SIG-M5 treated with dmso at 0.1 percent for 504 hours (cell line): ENCODE measurements at regions not wholly inside any gene's neighbourhood (a gene's known extent, or its start where the extent isn't known, plus 50 kb on each side); places are given as distances from the start of the nearest gene placed in this dataset.

Experiments used
- DNase-seq: peaks from one replicate; lab custom pipeline; 2025; ENCODE audit not compliant: unreplicated experiment; lab: John Stamatoyannopoulos, UW

DNA sequence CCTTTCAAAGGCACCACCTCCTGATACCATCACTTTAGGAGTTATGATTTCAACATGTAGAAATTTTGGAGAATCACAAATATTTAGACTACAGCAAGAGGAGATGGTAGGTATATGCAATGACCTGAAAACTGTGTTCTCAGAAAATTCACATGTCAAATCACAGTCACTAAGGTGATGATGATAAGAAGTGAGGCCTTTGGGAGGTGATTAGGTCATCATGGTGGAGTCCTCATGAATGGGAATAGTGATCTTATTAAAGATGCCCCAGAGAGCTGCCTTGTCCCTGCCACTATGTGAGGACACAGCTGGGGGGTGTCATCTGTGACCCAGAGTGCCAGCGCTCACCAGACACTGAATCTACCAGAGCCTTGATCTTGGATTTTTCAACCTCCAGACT, 513.5 kb upstream of the TUSC1 start:
- DNase-seq: no peak

DNA sequence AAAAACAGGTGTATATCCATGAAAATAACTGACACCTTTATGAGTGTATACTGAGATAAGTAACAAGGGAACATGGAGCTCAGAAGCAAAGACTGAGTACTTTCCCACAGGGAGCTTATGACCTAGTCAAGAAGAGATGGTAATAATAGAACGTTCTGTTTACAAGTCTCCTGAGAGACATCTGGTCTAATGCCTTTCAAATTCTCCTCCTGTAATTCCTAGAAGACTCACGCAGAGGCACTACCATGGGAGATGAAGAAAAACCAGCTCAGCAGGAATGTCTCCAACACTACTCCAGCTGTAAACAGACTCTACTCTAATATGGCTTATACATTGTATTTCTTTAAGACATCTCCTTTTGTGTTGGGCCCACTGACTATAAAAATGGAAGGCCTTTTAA, 503.6 kb upstream of the TUSC1 start:
- no peak for DNase-seq

GRCh38 chr9:26176628-26177027, 498.4 kb upstream of the TUSC1 start:
- no peak for DNase-seq

DNA sequence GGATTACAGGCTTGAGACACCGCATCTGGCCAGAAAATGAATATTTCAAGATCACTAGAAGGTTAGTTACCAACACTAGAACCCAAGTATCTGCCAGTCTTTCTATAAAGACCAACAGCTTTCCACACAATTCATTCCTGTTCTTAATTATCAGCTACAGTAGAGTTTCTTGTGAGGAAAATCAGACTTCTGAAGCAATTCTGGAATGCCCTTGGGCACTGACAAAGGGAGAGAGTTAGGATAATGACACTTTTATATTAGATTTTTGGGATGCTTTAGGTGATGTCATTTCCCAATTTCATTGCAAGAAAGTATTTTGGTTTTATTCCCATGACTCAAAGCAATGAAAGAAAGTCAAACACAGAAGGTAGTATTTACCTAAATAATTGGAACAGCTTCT, 497.0 kb upstream of the TUSC1 start:
- DNase-seq: no peak

- no peak for DNase-seq
Observed at GRCh38 chr9:26172301-26172700, 494.1 kb upstream of the TUSC1 start.

DNA sequence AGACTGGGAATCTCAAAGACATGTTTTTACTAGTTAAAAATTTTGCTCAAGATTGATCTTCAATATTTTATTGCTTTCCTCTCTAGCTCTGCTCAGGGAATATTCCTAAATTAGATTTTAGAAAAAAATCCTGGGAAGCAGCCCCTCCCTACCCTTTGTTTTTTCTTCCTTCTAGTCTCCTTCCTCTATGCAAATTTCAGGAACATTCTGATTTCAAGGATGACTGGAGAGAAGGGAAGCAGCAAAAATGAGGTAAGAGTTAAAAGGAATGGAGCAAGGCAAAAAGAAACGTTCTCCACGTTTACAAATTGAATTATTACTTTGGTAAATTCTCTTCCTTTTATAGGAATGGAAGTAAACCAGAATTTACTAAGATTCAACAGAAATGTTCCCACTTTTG, 493.4 kb upstream of the TUSC1 start:
- DNase-seq: no peak

GRCh38 chr9:26170190-26170589, 491.9 kb upstream of the TUSC1 start:
- DNase-seq: no peak

GRCh38 chr9:26169708-26170107, 491.5 kb upstream of the TUSC1 start:
- no peak for DNase-seq

GRCh38 chr9:26166537-26166936, 488.3 kb upstream of the TUSC1 start:
- no peak for DNase-seq

- no peak for DNase-seq
Observed at GRCh38 chr9:26165426-26165825, 487.2 kb upstream of the TUSC1 start.

DNA sequence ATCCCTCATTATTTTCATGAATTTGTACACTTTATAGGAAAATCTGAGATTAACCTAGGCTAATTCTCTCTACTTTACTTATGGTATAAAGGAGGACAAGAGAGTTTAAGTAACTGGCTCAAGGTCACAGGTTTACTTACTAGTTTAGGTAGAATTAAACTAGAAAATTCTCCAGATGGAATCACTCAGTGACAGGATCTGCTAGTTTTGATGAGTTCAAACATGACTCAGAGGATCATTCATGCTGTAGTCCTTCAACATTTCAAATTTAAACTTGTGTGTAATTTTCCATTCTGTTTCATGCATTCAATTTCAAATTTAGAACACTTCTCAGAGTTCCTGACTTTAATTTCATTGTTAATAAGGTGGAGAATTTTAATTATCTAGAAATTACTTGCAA, 485.7 kb upstream of the TUSC1 start:
- DNase-seq: no peak

GRCh38 chr9:26159575-26160392, 481.5 kb upstream of the TUSC1 start:
- no peak for DNase-seq

GRCh38 chr9:26158631-26159150, 480.4 kb upstream of the TUSC1 start:
- DNase-seq: peak; percentile 45

GRCh38 chr9:26157411-26157810, 479.2 kb upstream of the TUSC1 start:
- no peak for DNase-seq

- no peak for DNase-seq
Observed at GRCh38 chr9:26152350-26152749, 474.1 kb upstream of the TUSC1 start.

DNA sequence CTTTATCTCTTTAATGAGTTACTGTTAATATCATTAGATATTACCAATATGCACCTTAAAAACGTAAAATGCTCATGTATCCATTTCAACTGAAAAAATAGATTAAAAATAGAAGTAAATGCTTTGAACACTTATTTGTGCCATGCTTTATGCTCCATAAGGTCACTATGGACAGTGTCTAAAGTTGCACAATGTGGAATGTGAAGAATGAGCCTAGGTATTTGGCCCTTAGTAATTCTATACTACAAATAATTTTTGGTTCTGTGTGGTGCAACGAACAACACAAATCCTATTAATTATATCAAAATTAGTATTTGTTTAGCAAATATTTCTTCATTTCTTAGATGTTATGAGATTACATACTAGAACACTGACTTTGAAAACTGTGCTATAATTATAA, 469.9 kb upstream of the TUSC1 start:
- no peak for DNase-seq

GRCh38 chr9:26145938-26146337, 467.7 kb upstream of the TUSC1 start:
- no peak for DNase-seq

- DNase-seq: no peak
Observed at GRCh38 chr9:26142631-26143030, 464.4 kb upstream of the TUSC1 start.

GRCh38 chr9:26142201-26142600, 464.0 kb upstream of the TUSC1 start:
- no peak for DNase-seq

DNA sequence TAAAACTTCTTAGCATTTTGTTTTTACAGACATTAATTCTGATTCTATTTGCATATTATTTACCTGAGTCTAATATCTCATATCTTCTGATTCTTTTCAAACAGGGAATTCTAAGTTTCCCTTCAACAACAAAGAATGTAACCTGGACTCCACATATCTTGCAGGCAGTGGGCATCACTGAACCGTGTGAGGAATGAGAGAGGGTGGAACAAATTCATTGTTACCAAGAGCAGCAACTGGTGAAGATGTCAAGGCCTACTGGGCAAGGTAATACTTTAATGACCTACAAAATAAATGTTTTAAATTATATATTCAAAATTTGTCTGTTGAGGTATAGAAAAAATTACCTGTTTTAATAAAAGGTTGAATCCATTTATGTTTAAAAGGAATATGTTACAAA, 455.3 kb upstream of the TUSC1 start:
- no peak for DNase-seq

DNA sequence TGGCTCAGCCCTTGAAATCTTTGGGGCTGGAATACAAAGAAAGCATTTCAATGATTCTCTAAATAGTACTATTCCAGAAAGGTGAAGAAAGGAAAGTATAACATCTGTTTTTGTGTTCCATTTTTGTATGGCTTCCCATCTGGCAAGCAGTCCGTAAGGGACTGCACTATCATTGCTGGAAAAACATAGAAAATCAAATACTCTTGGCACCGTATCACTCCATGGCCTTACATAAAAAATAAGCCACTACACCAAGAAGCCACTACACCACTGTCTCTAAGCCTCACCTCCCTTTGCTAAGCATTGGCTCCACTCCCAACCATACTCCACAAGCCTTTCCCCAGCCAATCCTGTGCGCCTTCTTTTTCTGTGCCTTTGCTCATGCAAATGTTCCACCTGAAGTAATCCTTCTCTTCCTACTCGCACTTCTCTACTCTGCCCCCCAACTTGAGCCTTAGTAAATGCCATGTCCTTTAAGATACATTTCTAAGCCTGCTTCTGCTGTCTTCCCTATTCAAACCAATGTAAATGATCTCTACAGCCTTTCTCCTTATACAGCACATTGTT, 454.6 kb upstream of the TUSC1 start:
- no peak for DNase-seq

- DNase-seq: no peak
Observed at GRCh38 chr9:26131886-26132285, 453.6 kb upstream of the TUSC1 start.

DNA sequence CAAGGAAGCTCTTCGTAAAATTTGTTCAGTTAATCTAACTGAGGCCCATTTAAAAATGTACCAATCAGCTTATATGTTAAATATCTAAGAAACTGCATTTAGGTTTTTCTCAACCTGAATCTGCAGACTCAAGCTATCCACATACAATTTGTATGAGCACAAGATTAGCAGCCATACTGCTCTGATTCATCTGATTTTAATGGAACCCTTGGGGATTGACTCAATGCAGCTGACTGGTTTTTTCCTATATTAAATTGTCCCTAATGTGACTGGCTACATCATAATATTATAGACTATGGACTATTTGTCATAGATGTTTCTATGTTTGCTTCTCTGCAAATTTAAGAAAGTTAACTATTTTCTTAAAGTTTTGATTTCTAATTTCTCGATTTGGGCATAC, 451.0 kb upstream of the TUSC1 start:
- DNase-seq: no peak
